A673 (cell line): ENCODE measurements at regions not wholly inside any gene's neighbourhood (a gene's known extent, or its start where the extent isn't known, plus 50 kb on each side); places are given as distances from the start of the nearest gene placed in this dataset.
"Not testable (repeated sequence)": the region's sequence is repeated elsewhere in the genome, so short reads cannot be mapped to it uniquely, and the experiment has no call there.

Source experiments
- BruUV-seq: library from RNA; stranded (reverse); fragments of 400-500 nt; replicated peaks from 2 replicates; lab custom pipeline; 2021; lab: Mats Ljungman, UMichigan
- CTCF ChIA-PET: fragments of 300-600 bp; sonication (Branson Sonifier 250); formaldehyde crosslinking; loops from one replicate; lab custom pipeline; 2022; ENCODE audit warnings: antibody characterized with exemption; lab: Charles Lee
- POLR2A ChIA-PET: fragments of 300-600 bp; sonication (Branson Sonifier 250); formaldehyde crosslinking; loops from one replicate; lab custom pipeline; 2022; ENCODE audit warnings: antibody characterized with exemption; ENCODE audit not compliant: low non-redundant PET; lab: Charles Lee
- DNase-seq: peaks from one replicate; pipeline ENCODE4 v3.0.0-alpha.2; 2015; ENCODE audit warnings: low spot score
- H3K27ac ChIP-seq: fragments of 200-600 bp; sonication (generic); 2 replicates; pipeline ENCODE4 v1.5.1; 2016; ENCODE audit warnings: mixed run types, low read depth, mild to moderate bottlenecking, mixed read lengths, antibody characterized with exemption, low read length; ENCODE audit not compliant: poor library complexity, severe bottlenecking
- H3K27me3 ChIP-seq: fragments of 200-600 bp; sonication (generic); replicated peaks from 2 replicates; pipeline ENCODE4 v1.6.1; 2017; ENCODE audit warnings: mixed run types, low read depth, mild to moderate bottlenecking, mixed read lengths, antibody characterized with exemption, low read length; ENCODE audit not compliant: insufficient read depth, poor library complexity
- H3K36me3 ChIP-seq: fragments of 200-600 bp; sonication (generic); 2 replicates; pipeline ENCODE4 v1.6.1; 2016; ENCODE audit warnings: mixed run types, mild to moderate bottlenecking, mixed read lengths, antibody characterized with exemption, low read length; ENCODE audit not compliant: insufficient read depth, poor library complexity, severe bottlenecking
- H3K4me1 ChIP-seq: fragments of 200-600 bp; sonication (generic); 2 replicates; pipeline ENCODE4 v1.6.1; 2017; ENCODE audit warnings: mixed run types, mild to moderate bottlenecking, mixed read lengths, antibody characterized with exemption, low read length; ENCODE audit not compliant: insufficient read depth, poor library complexity, severe bottlenecking
- H3K4me3 ChIP-seq: fragments of 200-600 bp; sonication (generic); 2 replicates; pipeline ENCODE4 v1.5.1; 2016; ENCODE audit warnings: low read depth, mixed run types, mild to moderate bottlenecking, mixed read lengths, low read length; ENCODE audit not compliant: poor library complexity, severe bottlenecking
- H3K9me3 ChIP-seq: fragments of 200-600 bp; sonication (generic); 2 replicates; pipeline ENCODE4 v1.6.1; 2016; ENCODE audit warnings: mixed run types, low read depth, mild to moderate bottlenecking, mixed read lengths, antibody characterized with exemption, low read length; ENCODE audit not compliant: poor library complexity, severe bottlenecking
- intact Hi-C: fragments of 100-400 bp; cut with micrococcal nuclease; formaldehyde crosslinking; loops from one replicate; pipeline ENCODE4 v1.10.0; 2022; ENCODE audit not compliant: unreplicated experiment
- TF ChIP-seq, protein P1 (sequence below): fragments of 300-800, 200-600 bp; sonication (generic); conservative IDR thresholded peaks from 2 replicates; pipeline ENCODE4 v1.5.1; 2017; ENCODE audit warnings: low read depth, mild to moderate bottlenecking, antibody characterized with exemption, low read length, moderate library complexity, mixed read lengths

GRCh38 chr16:15219679-15220615 lies 125.9 kb upstream of the RRN3 start:
- H3K27me3 ChIP-seq, H3K4me3 ChIP-seq, BruUV-seq, POLR2A ChIA-PET, H3K27ac ChIP-seq, H3K9me3 ChIP-seq, intact Hi-C loops, H3K36me3 ChIP-seq, CTCF ChIA-PET, H3K4me1 ChIP-seq: not testable (repeated sequence)
- TF ChIP-seq, protein P1, sequence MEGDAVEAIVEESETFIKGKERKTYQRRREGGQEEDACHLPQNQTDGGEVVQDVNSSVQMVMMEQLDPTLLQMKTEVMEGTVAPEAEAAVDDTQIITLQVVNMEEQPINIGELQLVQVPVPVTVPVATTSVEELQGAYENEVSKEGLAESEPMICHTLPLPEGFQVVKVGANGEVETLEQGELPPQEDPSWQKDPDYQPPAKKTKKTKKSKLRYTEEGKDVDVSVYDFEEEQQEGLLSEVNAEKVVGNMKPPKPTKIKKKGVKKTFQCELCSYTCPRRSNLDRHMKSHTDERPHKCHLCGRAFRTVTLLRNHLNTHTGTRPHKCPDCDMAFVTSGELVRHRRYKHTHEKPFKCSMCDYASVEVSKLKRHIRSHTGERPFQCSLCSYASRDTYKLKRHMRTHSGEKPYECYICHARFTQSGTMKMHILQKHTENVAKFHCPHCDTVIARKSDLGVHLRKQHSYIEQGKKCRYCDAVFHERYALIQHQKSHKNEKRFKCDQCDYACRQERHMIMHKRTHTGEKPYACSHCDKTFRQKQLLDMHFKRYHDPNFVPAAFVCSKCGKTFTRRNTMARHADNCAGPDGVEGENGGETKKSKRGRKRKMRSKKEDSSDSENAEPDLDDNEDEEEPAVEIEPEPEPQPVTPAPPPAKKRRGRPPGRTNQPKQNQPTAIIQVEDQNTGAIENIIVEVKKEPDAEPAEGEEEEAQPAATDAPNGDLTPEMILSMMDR = peak; percentile 68
- DNase-seq = peak; percentile 23

DNA sequence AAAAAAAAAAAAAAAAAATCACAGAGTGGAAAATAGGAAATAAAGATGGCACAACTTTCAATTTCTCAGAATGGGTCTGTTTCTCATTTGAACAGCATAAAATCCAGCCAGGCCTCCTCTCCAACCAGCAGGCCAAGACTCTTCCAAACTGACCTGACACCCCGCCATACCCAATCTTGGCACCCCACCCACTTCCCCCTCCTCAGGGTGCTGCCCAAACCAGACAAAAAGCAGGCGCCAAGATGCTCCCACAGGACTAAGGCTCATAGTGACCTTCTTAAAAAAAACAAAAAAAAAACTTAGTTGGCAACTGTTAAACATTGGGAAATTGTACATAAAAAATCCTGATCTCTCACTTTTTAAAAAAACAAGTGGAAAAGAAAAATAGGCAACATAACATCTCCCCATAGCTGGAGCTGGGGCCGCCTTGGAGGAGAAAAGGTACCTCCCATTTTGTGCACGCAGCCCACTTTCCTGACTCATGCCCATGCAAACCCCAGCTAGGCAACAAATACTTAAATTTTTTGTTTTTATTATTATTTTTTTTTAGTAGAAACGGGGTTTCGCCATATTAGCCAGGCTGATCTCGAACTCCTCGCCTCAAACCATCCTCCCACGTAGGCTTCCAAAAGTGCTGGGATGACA lies 124.9 kb upstream of the RRN3 start:
- H3K36me3 ChIP-seq, H3K27me3 ChIP-seq, H3K4me3 ChIP-seq, H3K9me3 ChIP-seq, H3K4me1 ChIP-seq, DNase-seq, BruUV-seq, intact Hi-C loops, POLR2A ChIA-PET, CTCF ChIA-PET, H3K27ac ChIP-seq: not testable (repeated sequence)

- intact Hi-C loops, DNase-seq, H3K9me3 ChIP-seq, H3K4me3 ChIP-seq, H3K27ac ChIP-seq, H3K36me3 ChIP-seq, BruUV-seq, CTCF ChIA-PET, H3K4me1 ChIP-seq, H3K27me3 ChIP-seq, POLR2A ChIA-PET: not testable (repeated sequence)
Measured at GRCh38 chr16:15207202-15207981, 113.3 kb upstream of the RRN3 start.

GRCh38 chr16:15206439-15206838 lies 112.4 kb upstream of the RRN3 start:
- H3K36me3 ChIP-seq, H3K4me1 ChIP-seq, CTCF ChIA-PET, H3K27me3 ChIP-seq, intact Hi-C loops, H3K4me3 ChIP-seq, H3K9me3 ChIP-seq, DNase-seq, BruUV-seq, H3K27ac ChIP-seq, POLR2A ChIA-PET: not testable (repeated sequence)

- DNase-seq, H3K9me3 ChIP-seq, H3K27me3 ChIP-seq, CTCF ChIA-PET, H3K4me1 ChIP-seq, intact Hi-C loops, H3K27ac ChIP-seq, H3K4me3 ChIP-seq, H3K36me3 ChIP-seq, BruUV-seq, POLR2A ChIA-PET: not testable (repeated sequence)
Measured at GRCh38 chr16:15205939-15206338, 111.9 kb upstream of the RRN3 start.

GRCh38 chr16:15204571-15204970 lies 110.5 kb upstream of the RRN3 start:
- H3K36me3 ChIP-seq, H3K9me3 ChIP-seq, H3K27ac ChIP-seq, H3K4me1 ChIP-seq, CTCF ChIA-PET, BruUV-seq, H3K4me3 ChIP-seq, H3K27me3 ChIP-seq, POLR2A ChIA-PET, DNase-seq, intact Hi-C loops: not testable (repeated sequence)
